Fibroblast of skin of back (primary cell): ENCODE measurements at regions not wholly inside any gene's neighbourhood (a gene's known extent, or its start where the extent isn't known, plus 50 kb on each side); places are given as distances from the start of the nearest gene placed in this dataset.

Source experiments
- DNase-seq: peaks from one replicate; pipeline ENCODE4 v3.0.0-alpha.2; 2013

GRCh38 chr2:204492417-204492816 lies 52.9 kb upstream of the PARD3B start:
- no peak for DNase-seq

GRCh38 chr2:204494681-204495080 lies 50.6 kb upstream of the PARD3B start:
- no peak for DNase-seq

- no peak for DNase-seq
Measured at GRCh38 chr2:204495381-204495780, 49.9 kb upstream of the PARD3B start.
